HG03025 (cell line): ENCODE measurements at regions not wholly inside any gene's neighbourhood (a gene's known extent, or its start where the extent isn't known, plus 50 kb on each side); places are given as distances from the start of the nearest gene placed in this dataset.
"Not testable (repeated sequence)": the region's sequence is repeated elsewhere in the genome, so short reads cannot be mapped to it uniquely, and the experiment has no call there.

ENCODE experiments used
- ATAC-seq: cut with Tn5 transposase; IDR thresholded peaks from one replicate; pipeline ENCODE4 v1.9.1; 2021; ENCODE audit warnings: mild to moderate bottlenecking, moderate library complexity; ENCODE audit not compliant: unreplicated experiment, low FRiP score

DNA sequence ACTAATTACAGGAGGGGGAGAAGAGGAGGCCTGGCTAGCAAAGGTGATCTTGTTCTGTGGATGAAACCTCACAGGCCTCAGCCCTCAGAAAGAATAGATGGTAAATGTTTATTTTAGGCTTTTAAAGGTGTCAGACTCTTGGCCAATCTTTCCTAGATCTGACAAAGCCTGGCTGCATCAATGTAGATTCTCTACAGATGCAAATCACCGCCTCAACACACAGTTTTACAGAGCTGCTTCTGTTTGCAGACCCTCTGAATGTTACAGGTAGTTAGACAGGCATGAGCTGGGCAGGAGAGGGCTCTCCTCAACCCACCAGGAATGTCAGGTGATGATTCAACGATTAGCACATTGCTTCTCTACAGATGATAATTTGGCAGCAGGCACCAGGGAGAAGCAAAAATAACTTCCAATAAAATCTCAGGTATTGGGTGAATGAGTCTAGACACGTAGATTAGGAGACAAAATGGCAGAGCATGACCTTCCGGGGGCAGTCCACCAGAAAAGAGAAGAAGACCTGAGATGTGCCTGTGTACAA lies 105.4 kb upstream of the VANGL1 start:
- ATAC-seq = no peak

GRCh38 chr1:115534106-115534505 lies 107.7 kb upstream of the VANGL1 start:
- no peak for ATAC-seq

DNA sequence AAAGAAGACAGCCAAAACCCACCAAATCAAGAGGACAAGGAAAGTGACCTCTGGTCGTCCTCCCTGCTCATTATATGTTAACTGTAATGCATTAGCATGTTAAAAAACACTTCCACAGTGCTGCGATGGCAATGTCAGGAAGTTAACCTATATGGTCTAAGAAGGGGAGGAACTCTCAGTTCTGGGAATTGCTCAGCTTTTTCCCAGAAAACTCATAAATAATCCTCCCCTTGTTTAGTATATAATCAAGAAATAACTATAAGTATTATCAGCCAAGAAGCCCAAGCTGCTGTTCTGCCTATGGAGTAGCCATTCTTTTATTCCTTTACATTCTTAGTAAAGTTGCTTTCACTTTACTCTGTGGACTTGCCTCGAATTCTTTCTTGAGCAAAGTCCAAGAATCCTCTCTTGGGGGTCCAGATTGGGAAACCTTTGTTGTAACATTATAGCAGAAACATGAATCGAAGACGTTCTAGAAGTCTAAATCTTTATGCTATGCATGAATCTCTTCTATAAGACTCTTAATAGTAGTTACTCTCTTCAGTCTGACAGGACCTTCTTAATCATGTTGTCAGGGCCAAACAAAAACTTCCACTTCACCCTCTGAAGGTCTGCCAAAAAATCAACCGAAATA lies 110.0 kb upstream of the VANGL1 start:
- no peak for ATAC-seq

DNA sequence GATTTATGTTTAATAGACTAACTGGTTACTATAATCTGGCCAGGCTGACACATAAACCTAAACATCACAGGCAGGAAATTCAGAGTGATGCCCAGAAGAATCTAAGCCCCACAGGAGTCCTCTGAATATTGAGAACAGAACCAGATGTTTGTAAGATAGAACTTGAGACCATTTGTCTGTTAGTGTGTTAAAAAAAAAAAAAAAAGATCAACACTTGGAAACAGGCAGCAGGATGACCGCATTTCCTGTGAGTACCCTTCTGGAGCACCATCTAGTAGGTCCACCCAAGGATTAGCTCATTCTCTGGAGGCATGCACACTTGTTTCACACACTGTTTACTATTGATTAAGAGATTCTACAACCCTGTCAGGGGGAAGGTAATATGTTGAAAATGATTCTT lies 111.4 kb upstream of the VANGL1 start:
- ATAC-seq = no peak

- no peak for ATAC-seq
These were observed 112.4 kb upstream of the VANGL1 start for GRCh38 chr1:115529216-115529897.

GRCh38 chr1:115528336-115528735 lies 113.4 kb upstream of the VANGL1 start:
- ATAC-seq = not testable (repeated sequence)

- no peak for ATAC-seq
These were observed 114.0 kb upstream of the VANGL1 start for GRCh38 chr1:115527746-115528145.

DNA sequence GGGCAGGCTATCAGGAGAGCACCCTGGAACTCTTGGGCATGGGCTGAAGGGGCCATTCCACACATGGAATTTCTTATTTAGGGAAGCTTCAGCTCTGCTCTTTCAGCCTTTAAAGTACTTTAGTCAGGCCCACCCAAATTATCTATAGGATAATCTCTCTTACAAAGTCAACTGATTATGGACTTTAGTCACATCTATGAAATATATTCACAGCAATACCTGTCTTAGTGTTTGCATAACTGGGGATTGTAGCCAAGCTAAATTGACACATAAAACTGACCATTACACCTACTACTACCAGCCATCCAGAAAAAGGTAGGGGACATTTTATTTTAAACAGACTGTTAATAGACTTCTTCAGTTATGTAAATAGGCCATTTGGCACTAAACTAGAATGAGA lies 114.9 kb upstream of the VANGL1 start:
- ATAC-seq = no peak

DNA sequence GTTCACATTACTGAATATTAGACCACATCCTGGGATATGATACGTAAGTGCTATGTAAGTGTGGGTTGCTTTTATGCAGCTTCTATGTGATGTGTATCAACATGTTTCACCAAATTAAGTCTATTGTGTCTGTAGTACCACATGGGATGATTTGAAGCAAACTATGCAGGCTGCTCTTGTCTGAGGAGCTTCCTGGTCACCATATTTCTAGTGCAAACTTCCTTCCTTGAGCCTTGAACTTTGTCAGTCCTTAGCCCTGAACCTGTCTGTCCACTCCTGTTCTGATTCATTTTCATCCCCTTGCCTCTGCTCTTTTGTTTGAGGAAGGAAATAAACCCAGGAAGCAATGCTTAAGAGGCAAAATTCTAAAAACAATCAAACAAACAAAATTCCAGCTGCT lies 117.5 kb upstream of the VANGL1 start:
- ATAC-seq = no peak

GRCh38 chr1:115522386-115522785 lies 119.4 kb upstream of the VANGL1 start:
- ATAC-seq = no peak

GRCh38 chr1:115515270-115515669 lies 126.5 kb upstream of the VANGL1 start:
- no peak for ATAC-seq

DNA sequence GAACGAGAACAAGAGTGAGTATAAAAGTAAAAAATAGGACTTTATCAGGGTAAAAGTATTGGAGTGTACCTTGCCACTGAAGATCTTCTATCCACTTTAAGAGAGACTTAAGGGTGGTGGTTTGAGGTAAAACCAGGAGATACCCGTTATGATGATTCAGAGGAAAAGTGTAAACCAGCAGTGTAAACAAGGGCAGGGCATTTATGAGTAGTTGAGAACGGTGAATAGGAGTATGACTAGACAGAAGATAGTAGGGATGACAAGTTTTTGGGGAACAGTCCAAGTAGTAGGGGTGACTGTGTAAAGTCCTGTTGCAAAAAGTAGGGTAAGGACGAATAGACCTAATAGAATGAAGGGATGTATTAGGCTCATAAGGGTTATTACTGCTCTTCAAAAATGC lies 131.5 kb upstream of the VANGL1 start:
- ATAC-seq = not testable (repeated sequence)

- no peak for ATAC-seq
These were observed 133.9 kb upstream of the VANGL1 start for GRCh38 chr1:115507901-115508300.

GRCh38 chr1:115506924-115507589 lies 134.7 kb upstream of the VANGL1 start:
- ATAC-seq = no peak

DNA sequence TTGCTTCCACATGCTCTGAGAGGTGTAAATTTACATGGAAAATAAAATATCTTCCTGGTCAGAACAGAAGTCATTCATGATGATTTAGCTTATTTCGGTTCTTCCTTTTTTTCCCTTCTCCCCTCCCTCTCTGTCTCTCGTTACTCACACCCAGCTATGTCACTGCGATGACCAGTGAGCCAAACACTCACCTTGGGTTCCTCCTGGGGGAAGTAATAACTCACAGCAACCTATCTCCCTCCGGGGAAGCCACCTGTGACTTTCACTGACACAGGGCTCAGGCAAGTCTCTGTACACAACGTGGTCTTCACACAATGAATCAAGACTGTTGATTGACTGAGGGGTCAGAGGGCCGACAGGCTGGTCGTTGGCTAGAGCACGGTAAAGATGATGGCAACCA lies 135.3 kb upstream of the VANGL1 start:
- ATAC-seq = no peak

DNA sequence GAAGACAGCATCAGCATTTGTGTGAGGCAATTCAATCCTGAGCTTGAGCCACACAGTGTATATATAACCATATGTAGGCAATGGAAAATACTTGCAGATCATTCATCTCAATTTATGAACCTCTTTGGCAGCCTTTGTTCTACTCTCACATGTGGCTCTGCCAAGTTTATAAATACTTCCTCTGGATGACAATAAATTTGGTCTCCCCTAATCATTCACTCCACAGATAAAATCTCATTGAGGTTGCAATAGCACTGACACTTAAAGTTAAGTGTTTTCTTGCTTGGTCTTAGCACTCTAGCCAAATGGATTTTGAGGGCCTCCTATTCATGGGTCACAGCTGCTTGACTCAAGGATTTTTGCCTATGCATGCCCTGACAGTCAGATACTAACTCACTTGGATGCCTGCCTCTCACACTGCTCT lies 136.6 kb upstream of the VANGL1 start:
- no peak for ATAC-seq

DNA sequence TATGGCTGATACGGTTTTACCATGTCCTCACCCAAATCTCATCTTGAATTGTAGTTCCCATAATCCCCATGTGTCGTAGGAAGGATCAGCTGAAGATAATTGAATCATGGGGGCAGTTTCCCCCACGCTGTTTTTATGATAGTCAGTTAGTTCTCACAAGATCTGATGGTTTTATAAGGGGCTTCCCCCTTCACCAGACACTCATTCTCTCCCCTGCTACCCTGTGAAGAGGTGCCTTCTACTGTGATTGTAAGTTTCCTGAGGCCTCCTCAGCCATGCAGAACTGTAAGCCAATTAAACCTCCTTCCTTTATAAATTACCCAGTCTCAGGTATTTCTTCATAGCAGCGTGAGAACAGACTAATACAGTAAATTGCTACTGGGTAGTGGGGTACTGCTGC lies 139.6 kb upstream of the VANGL1 start:
- not testable (repeated sequence) for ATAC-seq

GRCh38 chr1:115501476-115501875 lies 140.3 kb upstream of the VANGL1 start:
- no peak for ATAC-seq

DNA sequence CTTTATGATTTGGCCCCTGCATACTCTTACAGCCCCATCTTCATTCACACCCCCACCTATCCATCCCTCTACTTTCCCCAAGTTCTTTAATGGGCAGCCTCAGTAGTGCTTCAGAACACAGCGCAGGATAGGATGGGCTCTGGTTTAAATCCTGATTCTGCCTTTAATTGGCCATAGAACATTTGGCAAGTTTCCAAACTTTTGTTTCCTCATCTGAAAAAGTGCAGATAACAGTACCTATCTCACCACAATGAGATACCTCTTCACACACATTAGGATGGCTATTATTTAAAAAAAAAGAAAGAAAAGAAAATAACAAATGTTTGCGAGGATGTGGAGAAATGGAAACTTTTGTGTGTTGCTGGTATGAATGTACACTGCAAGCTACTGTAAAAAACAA lies 142.5 kb upstream of the VANGL1 start:
- no peak for ATAC-seq

- ATAC-seq = no peak
These were observed 144.8 kb upstream of the VANGL1 start for GRCh38 chr1:115496904-115497527.

DNA sequence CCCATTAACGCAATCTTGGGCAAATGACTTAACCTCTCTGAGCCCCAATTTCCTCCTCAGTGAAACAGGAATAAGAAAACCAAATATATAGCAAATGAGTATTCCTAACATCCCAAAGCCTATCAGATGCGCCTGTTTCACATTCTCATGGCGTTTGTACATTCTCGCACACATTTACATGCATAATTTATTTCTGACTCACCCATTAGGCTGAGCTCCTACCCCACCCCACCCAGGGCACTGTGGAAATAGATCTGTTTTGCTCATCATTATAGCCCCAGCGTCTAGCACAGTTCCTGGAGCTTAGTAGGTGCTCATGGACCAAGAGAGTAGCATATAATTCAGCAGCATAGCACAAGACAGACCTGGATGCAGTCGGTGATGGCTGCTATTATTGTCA lies 146.1 kb upstream of the VANGL1 start:
- ATAC-seq = no peak
